ENCODE measurements at regions not wholly inside any gene's neighbourhood (a gene's known extent, or its start where the extent isn't known, plus 50 kb on each side); places are given as distances from the start of the nearest gene placed in this dataset.
"Not testable (repeated sequence)": the region's sequence is repeated elsewhere in the genome, so short reads cannot be mapped to it uniquely, and the experiment has no call there.

DNA sequence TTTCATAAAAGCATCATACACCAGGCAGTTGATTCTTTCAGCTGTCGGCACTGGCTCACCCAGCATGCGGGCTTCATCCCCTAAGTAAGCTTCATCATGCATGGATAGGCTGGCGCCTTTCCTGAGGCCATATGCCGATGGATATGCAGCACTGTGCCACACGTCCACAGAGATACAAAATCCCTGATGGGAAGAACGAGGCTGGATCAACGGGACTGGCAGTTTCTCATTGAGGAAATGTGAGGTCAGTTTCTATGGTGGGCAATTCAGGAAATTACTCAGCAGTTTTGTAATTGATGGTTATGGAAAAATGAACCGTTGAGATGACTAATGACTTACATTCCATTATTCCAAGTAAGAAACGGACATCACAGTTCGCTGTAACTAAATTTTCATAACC lies 453.8 kb downstream of the TMEM121 start (continued):
- TF ChIP-seq ZNF446 (CRISPR knock-in tag; IDR thresholded peaks at IDR 0.05) = no peak
- TF ChIP-seq ELF1 (CRISPR knock-in tag; IDR thresholded peaks at IDR 0.05) = no peak

DNA sequence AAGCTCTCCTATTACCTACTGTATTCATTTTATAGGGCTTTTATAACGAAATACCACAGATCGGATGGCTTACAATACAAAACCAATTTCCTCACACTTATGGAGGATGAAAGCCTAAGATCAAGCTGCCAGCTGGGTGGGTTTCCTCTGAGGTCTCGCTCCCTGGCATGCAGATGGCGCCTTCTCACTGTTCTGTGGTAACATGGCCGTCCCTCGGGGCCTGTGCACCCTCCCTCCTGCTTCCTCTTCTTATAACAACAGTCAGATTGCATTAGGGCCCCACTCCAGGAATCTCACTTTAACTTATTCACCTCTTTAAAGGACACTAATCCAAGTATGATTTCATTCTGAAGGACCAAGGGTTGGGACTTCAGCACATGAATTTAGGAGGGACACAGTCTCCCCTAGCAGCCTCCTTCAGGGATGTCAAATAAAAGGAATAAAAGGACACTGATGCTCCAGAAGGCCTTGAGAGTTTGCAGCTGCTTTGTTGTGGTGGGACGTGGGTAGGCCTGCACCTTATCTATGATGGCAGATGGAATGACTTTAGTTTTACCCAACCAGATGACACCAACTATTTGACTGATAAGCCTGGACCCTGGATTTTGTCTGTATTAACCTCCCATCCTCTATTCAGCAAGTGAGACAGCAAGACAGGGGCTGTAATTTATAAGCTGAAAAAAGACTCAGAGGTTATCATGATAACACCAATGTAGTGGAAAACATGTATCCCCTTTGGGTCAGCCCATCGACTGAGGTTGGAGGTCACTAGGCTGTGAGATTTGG lies 455.3 kb downstream of the TMEM121 start:
- FAIRE-seq; H3K27ac ChIP-seq (ENCODE audit: extremely low read length, insufficient read depth, low read length); DNase-seq (ENCODE audit: low spot score); in situ Hi-C loops (cut with HindIII; ENCODE audit: extremely low pct_ligation_motif_present, low pct_unique_long_range_greater_than_20kb); CTCF ChIA-PET (ENCODE audit: low intra/inter-chr PET ratio, low total read pairs); H3K79me2 ChIP-seq (ENCODE audit: insufficient read depth, low read length); H3K4me2 ChIP-seq (ENCODE audit: low read depth, low read length); H3K36me3 ChIP-seq (replicated peaks in 1 of 2; ENCODE audit: control insufficient read depth in 1 of 2, insufficient read depth in 2 of 2, low read length in 2 of 2); H2AFZ ChIP-seq (ENCODE audit: low read length); POLR2A ChIA-PET; H4K20me1 ChIP-seq (ENCODE audit: insufficient read depth, low read length); H3K9me3 ChIP-seq (ENCODE audit: low read length); intact Hi-C loops (cut with micrococcal nuclease; ENCODE audit: unreplicated experiment); BruUV-seq (replicated peaks); H3K9ac ChIP-seq (ENCODE audit: insufficient read depth, low read depth, low read length); H3K4me3 ChIP-seq (replicated peaks in 1 of 3; ENCODE audit: insufficient read depth in 1 of 3, low read depth in 2 of 3, low read length in 3 of 3); H3K27me3 ChIP-seq (ENCODE audit: control insufficient read depth in 1 of 2, insufficient read depth in 2 of 2, low read length in 2 of 2); ATAC-seq; H3K4me1 ChIP-seq (ENCODE audit: insufficient read depth, low read length): not testable (repeated sequence)
- 15% methylated on average over 6 of the region's 8 CpGs for WGBS (ENCODE audit: low lambda C conversion rate)

DNA sequence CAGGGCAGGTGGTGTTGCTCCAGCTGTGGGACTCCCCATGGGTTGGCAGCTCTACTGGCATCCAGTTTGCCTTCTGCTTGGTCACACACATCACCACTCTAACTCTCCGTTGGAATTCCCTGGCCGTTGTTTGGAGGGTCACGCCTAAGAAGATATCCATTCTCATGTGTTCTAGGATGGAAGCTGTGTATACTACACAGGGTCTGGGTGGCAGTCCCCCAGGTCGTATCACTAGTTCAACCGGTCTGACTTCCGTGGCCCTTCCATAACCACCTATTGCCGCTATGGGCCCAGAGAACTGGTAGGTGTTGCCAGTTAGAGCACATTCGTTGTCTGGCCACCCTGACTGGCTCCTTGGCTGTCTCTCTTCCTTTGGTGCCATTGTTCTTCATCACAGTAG lies 456.3 kb downstream of the TMEM121 start:
- 71% methylated on average over 3 of the region's 8 CpGs for WGBS (ENCODE audit: low lambda C conversion rate)
- no peaks in the 10 kb centered on the region for H3K9me3 ChIP-seq (ENCODE audit: low read length)
- FAIRE-seq = no peak
- in situ Hi-C loops (cut with HindIII; ENCODE audit: extremely low pct_ligation_motif_present, low pct_unique_long_range_greater_than_20kb) = no loop called here
- H3K4me2 ChIP-seq (ENCODE audit: low read depth, low read length) = no peak overlapping the region
- ChIA-PET POLR2A (no interaction called here), CTCF (ENCODE audit: low intra/inter-chr PET ratio, low total read pairs) (no interaction called here)
- no peaks in the 10 kb centered on the region for H4K20me1 ChIP-seq (ENCODE audit: insufficient read depth, low read length)
- DNase-seq (ENCODE audit: low spot score) = no peak
- H3K27ac ChIP-seq (ENCODE audit: extremely low read length, insufficient read depth, low read length) = no peak overlapping the region
- BruUV-seq (replicated peaks) = no TSS peak
- ATAC-seq = no peak
- H3K36me3 ChIP-seq (replicated peaks in 1 of 2; ENCODE audit: control insufficient read depth in 1 of 2, insufficient read depth in 2 of 2, low read length in 2 of 2) = no peaks in the 10 kb centered on the region
- no peaks in the 10 kb centered on the region for H3K79me2 ChIP-seq (ENCODE audit: insufficient read depth, low read length)
- H3K4me1 ChIP-seq (ENCODE audit: insufficient read depth, low read length) = no peaks in the 10 kb centered on the region
- intact Hi-C loops (cut with micrococcal nuclease; ENCODE audit: unreplicated experiment) = no loop called here
- H3K4me3 ChIP-seq (replicated peaks in 1 of 3; ENCODE audit: insufficient read depth in 1 of 3, low read depth in 2 of 3, low read length in 3 of 3) = no peak overlapping the region
- no peak overlapping the region for H2AFZ ChIP-seq (ENCODE audit: low read length)
- no peak overlapping the region for H3K9ac ChIP-seq (ENCODE audit: insufficient read depth, low read depth, low read length)
- no peaks in the 10 kb centered on the region; a peak in 1 of 5 replicates for H3K27me3 ChIP-seq (ENCODE audit: control insufficient read depth in 1 of 2, insufficient read depth in 2 of 2, low read length in 2 of 2)
- TF ChIP-seq ZNF160 (CRISPR knock-in tag; IDR thresholded peaks at IDR 0.05) (no peak), HNF4A (CRISPR knock-in tag; IDR thresholded peaks at IDR 0.05) (no peak), SRSF9 (IDR thresholded peaks at IDR 0.05; ENCODE audit: borderline replicate concordance, insufficient read depth, low read depth, low read length, poor library complexity, severe bottlenecking) (no peak), DMAP1 (CRISPR knock-in tag; IDR thresholded peaks at IDR 0.05) (no peak), ZNF850 (CRISPR knock-in tag; conservative IDR thresholded peaks at IDR 0.05) (no peak), FLYWCH1 (CRISPR knock-in tag; IDR thresholded peaks at IDR 0.05) (no peak), ZNF530 (CRISPR knock-in tag; IDR thresholded peaks at IDR 0.05; ENCODE audit: low read depth) (no peak), BRD4 (CRISPR knock-in tag; IDR thresholded peaks at IDR 0.05) (no peak)
- TF ChIP-seq, protein P1, sequence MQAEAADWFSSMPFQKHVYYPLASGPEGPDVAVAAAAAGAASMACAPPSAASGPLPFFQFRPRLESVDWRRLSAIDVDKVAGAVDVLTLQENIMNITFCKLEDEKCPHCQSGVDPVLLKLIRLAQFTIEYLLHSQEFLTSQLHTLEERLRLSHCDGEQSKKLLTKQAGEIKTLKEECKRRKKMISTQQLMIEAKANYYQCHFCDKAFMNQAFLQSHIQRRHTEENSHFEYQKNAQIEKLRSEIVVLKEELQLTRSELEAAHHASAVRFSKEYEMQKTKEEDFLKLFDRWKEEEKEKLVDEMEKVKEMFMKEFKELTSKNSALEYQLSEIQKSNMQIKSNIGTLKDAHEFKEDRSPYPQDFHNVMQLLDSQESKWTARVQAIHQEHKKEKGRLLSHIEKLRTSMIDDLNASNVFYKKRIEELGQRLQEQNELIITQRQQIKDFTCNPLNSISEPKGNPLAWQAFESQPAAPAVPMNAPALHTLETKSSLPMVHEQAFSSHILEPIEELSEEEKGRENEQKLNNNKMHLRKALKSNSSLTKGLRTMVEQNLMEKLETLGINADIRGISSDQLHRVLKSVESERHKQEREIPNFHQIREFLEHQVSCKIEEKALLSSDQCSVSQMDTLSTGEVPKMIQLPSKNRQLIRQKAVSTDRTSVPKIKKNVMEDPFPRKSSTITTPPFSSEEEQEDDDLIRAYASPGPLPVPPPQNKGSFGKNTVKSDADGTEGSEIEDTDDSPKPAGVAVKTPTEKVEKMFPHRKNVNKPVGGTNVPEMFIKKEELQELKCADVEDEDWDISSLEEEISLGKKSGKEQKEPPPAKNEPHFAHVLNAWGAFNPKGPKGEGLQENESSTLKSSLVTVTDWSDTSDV (CRISPR knock-in tag; IDR thresholded peaks at IDR 0.05) = no peak
- TF ChIP-seq, protein P2, sequence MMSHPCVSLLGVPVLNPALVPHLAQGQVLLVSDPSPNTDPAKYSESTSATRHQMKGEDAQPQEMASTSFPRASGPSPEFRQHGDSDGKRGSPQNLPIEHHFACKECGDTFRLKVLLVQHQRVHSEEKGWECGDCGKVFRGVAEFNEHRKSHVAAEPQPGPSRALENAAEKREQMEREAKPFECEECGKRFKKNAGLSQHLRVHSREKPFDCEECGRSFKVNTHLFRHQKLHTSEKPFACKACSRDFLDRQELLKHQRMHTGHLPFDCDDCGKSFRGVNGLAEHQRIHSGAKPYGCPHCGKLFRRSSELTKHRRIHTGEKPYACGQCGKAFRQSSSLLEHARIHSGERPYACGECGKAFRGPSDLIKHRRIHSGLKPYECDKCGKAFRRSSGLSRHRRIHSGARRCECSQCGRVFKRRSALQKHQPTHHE (CRISPR knock-in tag; IDR thresholded peaks at IDR 0.05; ENCODE audit: borderline replicate concordance) = no peak

Data from HepG2 (cell line).